ENCODE measurements at regions not wholly inside any gene's neighbourhood (a gene's known extent, or its start where the extent isn't known, plus 50 kb on each side); places are given as distances from the start of the nearest gene placed in this dataset.

GRCh38 chr5:33334829-33335228, 105.9 kb upstream of the TARS1 start:
- no peak for DNase-seq

DNA sequence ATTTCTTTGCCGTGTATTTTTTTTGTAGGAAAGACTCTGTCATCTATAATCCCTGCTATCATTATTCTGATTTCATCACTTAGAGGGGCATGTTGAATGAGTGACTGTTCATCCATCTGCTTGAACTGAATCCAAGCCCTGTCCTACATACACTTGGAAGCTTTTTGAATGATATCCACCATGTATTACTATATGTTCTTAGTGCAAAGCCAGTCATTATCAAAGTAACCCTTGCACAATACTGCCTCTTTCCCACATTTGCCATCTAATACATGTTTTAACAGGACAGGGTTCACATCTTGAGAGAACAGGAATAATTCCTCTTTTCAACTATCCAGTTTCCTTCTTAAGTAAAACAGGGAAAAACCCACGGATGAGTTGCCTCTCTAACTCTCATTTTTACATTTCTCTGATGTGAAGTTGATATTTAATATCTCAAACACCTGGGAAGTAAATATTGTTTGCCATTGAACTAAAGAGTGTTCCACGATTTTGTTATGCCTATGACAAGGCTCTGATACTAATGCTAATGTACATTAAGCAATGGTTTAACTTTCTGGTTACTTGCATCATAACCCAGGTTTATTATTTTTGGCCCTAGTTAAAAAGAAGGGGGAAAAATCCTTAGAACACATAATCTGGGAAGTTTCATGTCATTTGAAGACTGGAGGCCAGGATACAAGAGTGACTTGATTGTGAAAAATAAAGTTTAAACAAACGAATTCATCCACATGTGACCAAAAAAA, 103.7 kb upstream of the TARS1 start:
- no peak for DNase-seq

DNA sequence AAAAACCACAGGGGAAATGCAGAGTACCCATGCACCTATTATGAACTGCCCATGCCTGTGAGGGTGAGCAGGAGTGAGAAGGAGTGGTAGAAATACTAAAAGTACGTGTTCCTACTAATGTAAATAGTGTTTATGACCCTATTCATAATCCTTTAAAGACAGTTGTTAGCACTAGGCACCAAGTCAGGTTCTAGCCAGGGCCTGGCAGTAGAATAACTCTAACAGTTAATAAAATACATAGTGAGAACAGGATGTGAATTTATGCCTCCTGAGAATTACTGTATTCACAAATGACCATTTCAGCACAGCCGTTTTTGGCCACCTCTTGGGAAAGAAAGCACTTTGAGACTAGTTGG, 103.2 kb upstream of the TARS1 start:
- DNase-seq = no peak

DNA sequence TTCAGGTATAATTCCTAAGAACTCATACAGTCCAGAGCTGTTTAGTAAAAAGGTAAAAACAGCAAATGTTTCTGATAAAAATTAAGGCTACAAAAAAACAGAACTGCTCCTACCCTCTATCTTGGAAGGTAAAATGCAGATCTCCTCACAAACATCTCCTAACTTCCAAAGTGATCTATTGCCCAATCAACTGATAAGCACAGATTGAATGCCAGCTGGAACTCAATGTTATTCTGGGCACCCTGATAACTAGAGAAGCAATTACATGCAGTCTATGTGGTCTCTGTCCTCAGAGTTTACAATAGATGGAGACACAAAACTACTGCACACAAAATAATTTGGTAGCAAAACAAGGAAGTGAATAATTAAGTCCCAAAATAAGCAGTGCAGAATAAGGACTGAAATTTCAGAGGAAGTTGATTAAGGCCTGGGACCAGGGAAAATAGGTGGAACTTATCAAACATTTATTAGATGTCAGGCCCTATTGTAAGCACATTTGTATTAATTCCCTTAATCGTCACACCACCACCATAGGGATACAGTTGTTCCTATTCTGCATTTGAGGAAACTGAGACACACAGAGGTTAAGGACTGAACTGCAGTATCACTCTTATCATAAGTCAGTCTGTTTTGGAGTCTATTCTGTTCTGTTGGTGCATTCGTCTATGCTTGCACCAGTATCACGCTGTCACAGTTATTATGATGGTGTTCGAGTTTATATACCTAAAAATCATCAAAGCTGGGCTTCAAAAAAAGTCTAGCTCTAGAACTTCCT, 102.2 kb upstream of the TARS1 start:
- no peak for DNase-seq

DNA sequence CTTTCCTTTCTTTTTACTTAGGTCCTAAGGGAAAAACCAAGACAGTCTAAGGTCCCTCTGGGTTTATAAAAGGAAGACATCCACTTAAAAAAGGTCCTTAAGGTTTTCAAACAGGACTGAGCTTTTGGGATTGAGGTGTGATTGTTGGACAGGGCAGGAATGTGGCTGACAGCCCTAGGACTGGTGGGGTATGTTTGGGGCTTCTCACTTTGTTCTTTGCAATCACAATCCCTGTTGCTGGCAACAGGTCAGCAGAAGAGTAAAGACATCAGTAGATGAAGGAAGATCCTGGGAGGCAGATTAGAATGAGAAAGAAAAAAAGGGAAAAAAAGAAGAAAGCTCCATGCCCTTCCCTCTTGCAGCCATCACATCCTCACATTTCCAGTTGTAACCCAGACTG, 101.4 kb upstream of the TARS1 start:
- DNase-seq = no peak

DNA sequence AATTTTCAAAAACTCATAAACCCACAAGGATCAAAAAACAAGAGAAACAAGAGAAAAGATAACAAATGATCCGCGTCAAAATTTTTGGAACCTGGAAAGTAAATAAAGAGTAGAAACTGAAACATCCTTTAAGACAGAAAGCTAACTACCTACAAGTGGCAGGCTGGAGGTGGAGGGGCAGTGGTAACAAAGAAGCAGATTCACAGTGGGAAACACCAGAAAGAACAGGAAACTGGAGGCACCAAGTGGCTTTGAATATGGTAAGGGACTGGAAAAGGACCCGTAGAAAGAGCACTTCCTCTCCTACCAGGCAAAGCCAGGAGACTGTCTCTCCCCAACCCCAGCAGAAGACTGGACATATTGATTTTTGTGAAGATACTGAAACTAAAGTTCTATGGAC, 100.6 kb upstream of the TARS1 start:
- DNase-seq = no peak

DNA sequence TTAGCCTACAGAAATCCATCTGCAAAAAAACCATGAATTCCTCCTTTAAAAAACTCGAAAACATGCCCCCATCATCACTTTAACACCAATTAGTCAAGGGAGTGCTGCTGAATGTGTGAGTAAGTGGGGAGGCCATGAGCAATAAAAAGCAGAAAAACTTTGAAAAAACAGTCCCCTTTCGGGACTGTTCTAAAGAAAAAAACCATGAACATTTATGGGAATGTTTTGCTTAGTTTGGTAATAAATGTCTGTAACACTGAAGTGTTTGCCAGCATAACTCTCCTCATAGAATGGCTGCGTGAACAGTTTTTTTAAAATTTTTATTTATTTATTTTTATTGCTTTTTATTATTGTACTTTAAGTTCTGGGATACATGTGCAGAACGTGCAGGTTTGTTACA, 99.4 kb upstream of the TARS1 start:
- no peak for DNase-seq

DNA sequence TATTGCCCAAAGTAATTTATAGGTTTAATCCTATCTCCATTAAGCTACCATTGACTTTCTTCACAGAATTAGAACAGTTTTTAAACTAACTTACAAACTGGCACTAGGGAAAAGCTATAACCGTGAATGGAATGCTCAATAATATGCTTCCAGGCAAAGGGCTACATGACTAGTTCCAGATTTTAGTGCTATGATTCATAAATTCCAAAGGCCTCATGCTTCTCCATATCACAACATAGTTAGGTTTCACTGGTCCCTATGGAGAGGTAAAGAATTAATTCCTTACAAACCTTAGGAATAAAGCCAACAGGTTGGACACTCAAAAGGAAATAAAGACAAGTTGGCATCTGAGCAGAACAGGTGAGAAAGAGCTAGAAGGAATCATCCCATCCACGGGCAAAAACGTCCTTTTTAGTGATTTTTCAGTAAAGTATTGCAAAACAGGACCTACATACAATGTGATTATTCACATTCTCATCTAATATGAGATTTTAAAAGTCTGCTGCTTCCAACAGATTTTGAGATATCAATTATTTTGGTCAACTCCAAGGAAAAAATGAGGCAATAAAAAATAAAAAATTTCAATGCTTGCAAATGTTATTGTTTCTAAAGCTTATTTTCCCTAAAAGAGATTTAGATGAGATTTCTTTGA, 97.0 kb upstream of the TARS1 start:
- DNase-seq = no peak

GRCh38 chr5:33346534-33346933, 94.2 kb upstream of the TARS1 start:
- no peak for DNase-seq

GRCh38 chr5:33361781-33362180, 79.0 kb upstream of the TARS1 start:
- DNase-seq = no peak

GRCh38 chr5:33362915-33363314, 77.8 kb upstream of the TARS1 start:
- no peak for DNase-seq

DNA sequence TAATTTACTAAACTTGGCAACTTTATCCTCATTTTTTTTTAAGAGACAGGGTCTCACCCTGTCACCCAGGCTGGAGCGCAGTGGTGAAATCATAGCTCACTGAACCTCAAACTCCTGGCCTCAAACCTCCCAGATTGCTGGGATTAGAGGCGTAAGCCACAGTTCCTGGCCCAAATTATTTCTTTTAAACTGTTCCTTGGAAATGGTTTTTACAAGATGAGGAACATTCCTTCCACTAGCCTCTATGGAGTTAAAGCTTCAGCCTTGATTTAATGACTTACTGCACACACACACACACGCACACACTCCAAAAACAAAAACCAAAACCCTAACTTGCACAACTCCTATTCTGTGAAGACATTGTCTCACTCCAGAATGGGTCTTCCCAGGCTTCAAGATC, 77.2 kb upstream of the TARS1 start:
- no peak for DNase-seq

- DNase-seq = no peak
Measured at GRCh38 chr5:33364406-33364805, 76.4 kb upstream of the TARS1 start.

- DNase-seq = no peak
Measured at GRCh38 chr5:33367416-33367815, 73.3 kb upstream of the TARS1 start.

GRCh38 chr5:33369485-33370465, 71.0 kb upstream of the TARS1 start:
- no peak for DNase-seq

DNA sequence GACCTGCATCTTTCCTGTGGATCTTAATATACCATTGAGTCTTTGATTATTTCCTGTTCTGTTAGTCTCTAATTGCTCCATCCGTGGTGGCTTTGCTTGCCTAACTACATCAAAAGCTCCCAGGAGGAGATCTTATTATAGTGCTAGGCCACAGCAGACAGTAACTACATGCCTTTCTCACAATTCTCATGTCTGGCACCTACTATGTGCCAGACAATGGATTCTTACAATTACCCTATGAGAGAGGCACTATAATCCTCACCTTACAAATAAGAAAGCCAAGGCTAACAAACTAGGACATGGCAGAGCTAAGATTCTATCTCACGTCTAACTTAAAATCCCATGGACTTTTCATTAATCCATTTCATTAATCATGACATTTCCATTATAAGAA, 70.3 kb upstream of the TARS1 start:
- no peak for DNase-seq

DNA sequence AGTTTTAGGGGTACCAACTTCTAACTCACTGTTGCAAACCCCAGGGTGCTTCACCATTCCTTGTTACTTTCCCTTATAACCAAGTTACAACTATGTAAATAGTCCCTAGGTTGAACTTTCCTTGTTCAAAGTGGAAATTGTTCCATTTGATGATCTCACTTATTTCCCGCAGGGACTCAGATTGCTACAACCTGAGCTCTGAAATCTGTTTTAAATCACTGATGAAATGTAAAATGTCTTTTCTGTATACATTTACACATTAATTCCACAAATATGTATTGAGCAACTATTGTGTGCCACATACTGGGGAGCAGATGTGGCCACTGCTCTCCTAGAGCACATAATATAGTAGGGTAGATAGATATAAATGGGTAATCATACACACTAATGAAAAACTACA, 69.1 kb upstream of the TARS1 start:
- DNase-seq = no peak

DNA sequence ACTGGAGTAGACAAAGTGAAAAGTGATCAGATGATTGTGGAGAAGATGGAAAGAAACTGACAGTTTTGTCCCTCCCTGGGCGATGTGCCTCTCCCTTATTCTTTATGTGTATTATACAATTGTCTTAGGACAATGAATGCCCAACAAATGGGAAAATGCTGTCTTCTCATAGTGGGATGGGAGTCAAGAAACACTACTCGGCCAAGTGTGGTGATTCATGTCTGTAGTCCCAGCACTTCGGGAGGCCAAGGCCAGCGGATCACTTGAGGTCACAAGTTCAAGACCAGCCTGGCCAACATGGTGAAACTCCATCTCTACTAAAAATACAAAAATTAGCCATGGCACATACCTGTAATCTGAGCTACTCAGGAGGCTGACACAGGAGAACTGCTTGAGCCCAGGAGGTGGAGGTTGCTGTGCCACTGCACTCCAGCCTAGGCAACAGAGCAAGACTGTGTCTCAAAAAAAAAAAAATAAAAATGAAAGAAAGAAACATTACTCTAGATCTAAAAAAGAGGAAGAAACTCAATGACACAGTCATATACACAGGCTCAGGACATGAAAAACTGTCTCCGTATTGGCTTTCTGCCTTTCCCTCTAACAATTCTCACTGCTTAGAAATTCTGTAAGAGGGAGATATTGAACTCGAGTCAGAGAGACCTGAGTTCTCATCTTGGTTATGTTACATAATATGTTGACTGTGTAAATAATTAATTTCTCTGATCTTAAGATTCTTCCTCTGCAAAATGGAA, 67.9 kb upstream of the TARS1 start:
- DNase-seq = no peak

DNA sequence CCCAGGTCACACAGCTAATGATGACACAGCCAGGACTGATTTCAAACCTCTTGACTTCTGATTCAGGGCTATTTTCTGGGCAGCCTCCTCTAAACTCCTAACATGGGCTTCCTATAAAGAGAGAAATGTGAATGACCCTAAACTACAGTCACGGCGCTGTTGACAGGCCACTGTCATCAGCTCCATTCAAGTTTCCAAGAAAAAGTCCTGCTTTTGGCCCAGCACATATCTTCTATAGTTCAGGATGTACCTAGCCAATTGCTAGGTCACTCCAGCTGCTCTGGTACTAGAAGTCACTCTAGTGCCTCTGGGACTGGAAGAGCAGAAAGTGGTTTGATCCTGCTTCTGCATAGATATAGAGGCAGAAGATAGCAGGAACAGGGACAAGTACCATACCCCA, 64.9 kb upstream of the TARS1 start:
- no peak for DNase-seq

GRCh38 chr5:33379757-33380156, 61.0 kb upstream of the TARS1 start:
- DNase-seq = no peak

- DNase-seq = no peak
Measured at GRCh38 chr5:33381243-33381642, 59.5 kb upstream of the TARS1 start.

Measured in NCI-H1105 treated with DMSO at 0.1 percent for 48 hours (cell line).